ENCODE measurements at regions not wholly inside any gene's neighbourhood (a gene's known extent, or its start where the extent isn't known, plus 50 kb on each side); places are given as distances from the start of the nearest gene placed in this dataset.

GRCh38 chr1:198919667-198920398 lies 281.0 kb downstream of the PTPRC start:
- TF ChIP-seq POLR2A (IDR thresholded peaks at IDR 0.05) (no peak), EP300 (IDR thresholded peaks at IDR 0.05) (no peak), POLR2AphosphoS5 (IDR thresholded peaks at IDR 0.05) (no peak)
- TF ChIP-seq, protein P1, sequence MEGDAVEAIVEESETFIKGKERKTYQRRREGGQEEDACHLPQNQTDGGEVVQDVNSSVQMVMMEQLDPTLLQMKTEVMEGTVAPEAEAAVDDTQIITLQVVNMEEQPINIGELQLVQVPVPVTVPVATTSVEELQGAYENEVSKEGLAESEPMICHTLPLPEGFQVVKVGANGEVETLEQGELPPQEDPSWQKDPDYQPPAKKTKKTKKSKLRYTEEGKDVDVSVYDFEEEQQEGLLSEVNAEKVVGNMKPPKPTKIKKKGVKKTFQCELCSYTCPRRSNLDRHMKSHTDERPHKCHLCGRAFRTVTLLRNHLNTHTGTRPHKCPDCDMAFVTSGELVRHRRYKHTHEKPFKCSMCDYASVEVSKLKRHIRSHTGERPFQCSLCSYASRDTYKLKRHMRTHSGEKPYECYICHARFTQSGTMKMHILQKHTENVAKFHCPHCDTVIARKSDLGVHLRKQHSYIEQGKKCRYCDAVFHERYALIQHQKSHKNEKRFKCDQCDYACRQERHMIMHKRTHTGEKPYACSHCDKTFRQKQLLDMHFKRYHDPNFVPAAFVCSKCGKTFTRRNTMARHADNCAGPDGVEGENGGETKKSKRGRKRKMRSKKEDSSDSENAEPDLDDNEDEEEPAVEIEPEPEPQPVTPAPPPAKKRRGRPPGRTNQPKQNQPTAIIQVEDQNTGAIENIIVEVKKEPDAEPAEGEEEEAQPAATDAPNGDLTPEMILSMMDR (IDR thresholded peaks at IDR 0.05) = no peak

Measured in upper lobe of left lung (tissue), 4 donors.